Upper lobe of right lung (tissue), 1 donor: ENCODE measurements at regions not wholly inside any gene's neighbourhood (a gene's known extent, or its start where the extent isn't known, plus 50 kb on each side); places are given as distances from the start of the nearest gene placed in this dataset.

Experiments used
- ATAC-seq: fragments of 200-7000 bp; cut with Tn5 transposase; one replicate; pipeline ENCODE4 v1.9.1; 2020; ENCODE audit warnings: mild to moderate bottlenecking, moderate library complexity
- DNase-seq: peaks from one replicate; pipeline ENCODE4 v3.0.0-alpha.2; 2020
- H3K27ac ChIP-seq: fragments of 200-600 bp; one replicate; pipeline ENCODE4 v1.8.0; 2022
- H3K27me3 ChIP-seq: fragments of 200-600 bp; one replicate; pipeline ENCODE4 v1.8.0; 2022; ENCODE audit warnings: mild to moderate bottlenecking
- H3K36me3 ChIP-seq: fragments of 200-600 bp; one replicate; pipeline ENCODE4 v1.8.0; 2022
- H3K4me1 ChIP-seq: fragments of 200-600 bp; one replicate; pipeline ENCODE4 v1.8.0; 2022
- H3K4me3 ChIP-seq: fragments of 200-600 bp; one replicate; pipeline ENCODE4 v1.8.0; 2022; ENCODE audit warnings: mild to moderate bottlenecking
- H3K9me3 ChIP-seq: fragments of 200-600 bp; one replicate; pipeline ENCODE4 v1.8.0; 2022
- intact Hi-C: fragments of 100-400 bp; cut with DNase I; formaldehyde crosslinking; loops from one replicate; pipeline ENCODE4 v1.11.0; 2022
- TF ChIP-seq, protein P1 (sequence below): fragments of 200-600 bp; IDR thresholded peaks from one replicate; pipeline ENCODE4 v1.8.0; 2022; ENCODE audit warnings: antibody characterized with exemption
- donor health status: DM: no; HTN: yes; CAD: no; lungs with severe emphysema.

DNA sequence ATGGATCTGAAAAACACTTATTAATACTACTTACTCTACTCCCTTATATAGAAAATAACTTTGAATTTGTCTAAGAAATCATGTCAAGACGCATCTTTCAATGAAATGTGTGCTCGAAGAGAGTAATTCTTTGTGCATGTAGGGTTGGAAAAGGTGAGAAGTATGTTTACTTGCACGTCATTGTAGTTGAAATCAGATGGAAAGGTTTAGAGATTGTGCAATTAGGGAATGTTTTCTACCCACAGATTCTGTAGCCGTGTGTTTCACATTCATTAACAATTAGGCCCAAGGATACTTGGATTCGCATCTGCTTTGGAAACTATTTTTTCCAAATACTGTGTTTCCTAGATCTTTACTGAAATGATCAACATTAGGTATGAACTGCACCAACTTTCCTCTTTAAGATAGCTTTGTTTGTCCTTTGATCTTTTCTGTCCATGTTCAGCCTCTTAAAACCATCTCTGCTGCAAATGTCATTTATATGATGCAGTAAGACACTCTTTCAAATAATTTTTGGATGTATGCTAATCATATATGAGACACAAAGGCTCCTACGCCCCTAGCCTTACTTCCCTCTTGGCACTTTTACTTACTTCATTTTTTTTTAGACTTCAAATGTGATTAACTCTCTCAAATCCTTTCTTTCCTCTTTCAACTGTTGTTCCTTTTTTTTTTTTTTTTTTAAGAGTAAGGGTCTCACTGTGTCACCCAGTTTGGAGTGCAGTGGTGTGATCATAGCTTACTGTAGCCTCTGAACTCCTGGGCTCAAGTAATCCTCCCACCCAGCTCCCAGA lies 58.0 kb upstream of the PSMA6 start:
- no peak overlapping the region for H3K4me3 ChIP-seq
- TF ChIP-seq, protein P1, sequence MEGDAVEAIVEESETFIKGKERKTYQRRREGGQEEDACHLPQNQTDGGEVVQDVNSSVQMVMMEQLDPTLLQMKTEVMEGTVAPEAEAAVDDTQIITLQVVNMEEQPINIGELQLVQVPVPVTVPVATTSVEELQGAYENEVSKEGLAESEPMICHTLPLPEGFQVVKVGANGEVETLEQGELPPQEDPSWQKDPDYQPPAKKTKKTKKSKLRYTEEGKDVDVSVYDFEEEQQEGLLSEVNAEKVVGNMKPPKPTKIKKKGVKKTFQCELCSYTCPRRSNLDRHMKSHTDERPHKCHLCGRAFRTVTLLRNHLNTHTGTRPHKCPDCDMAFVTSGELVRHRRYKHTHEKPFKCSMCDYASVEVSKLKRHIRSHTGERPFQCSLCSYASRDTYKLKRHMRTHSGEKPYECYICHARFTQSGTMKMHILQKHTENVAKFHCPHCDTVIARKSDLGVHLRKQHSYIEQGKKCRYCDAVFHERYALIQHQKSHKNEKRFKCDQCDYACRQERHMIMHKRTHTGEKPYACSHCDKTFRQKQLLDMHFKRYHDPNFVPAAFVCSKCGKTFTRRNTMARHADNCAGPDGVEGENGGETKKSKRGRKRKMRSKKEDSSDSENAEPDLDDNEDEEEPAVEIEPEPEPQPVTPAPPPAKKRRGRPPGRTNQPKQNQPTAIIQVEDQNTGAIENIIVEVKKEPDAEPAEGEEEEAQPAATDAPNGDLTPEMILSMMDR, result no peak
- DNase-seq, result no peak
- peak; percentile 32 for ATAC-seq
- no peaks in the 10 kb centered on the region for H3K9me3 ChIP-seq
- H3K4me1 ChIP-seq, result no peaks in the 10 kb centered on the region
- no peak overlapping the region for H3K27ac ChIP-seq
- no peaks in the 10 kb centered on the region for H3K27me3 ChIP-seq
- no peaks in the 10 kb centered on the region for H3K36me3 ChIP-seq
- intact Hi-C loops, result no loop called here

DNA sequence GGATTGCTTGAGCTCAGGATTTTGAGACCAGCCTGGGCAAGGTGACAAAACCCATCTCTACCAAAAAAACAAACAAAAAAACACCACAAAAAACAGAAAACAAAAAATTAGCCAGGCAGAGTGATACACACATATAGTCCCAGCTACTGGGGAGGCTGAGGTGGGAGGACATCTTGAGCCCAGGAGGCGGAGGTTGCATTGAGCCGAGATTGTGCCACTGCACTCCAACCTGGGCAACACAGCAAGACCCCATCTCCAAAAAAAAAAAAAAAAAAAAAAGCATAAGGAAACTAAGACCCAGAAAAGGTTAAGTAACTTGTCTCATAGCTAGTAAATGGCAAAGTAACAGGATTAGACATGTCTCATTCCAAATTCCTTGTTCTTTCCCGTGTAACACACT lies 56.3 kb upstream of the PSMA6 start:
- TF ChIP-seq, protein P1, result no peak
- ATAC-seq (no peak), DNase-seq (no peak)
- intact Hi-C loops, result no loop called here
- H3K9me3 ChIP-seq, result no peaks in the 10 kb centered on the region
- H3K27me3 ChIP-seq, result no peaks in the 10 kb centered on the region
- H3K4me1 ChIP-seq, result no peaks in the 10 kb centered on the region
- no peak overlapping the region for H3K27ac ChIP-seq
- H3K4me3 ChIP-seq, result no peak overlapping the region
- H3K36me3 ChIP-seq, result no peaks in the 10 kb centered on the region

DNA sequence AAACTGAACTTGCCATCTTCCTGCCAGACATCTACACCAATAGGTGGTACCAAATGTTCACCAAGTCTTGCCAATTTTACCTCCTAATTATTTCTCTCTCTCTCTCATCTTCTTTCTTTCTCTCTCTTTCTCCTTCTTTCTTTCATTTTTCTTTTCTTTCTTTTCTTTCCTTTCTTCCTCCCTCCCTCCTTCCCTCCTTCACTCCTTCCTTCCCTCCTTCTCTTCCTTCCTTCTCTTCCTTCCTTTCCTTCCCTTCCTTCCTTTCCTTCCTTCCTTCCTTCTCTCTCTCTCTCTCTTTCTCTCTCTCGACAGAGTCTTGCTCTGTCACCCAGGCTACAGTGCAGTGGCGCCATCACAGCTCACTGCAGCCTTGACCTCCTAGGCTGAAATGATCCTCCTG lies 55.4 kb upstream of the PSMA6 start:
- no peak for DNase-seq
- Histone ChIP-seq H3K27ac (no peak overlapping the region), H3K4me1 (no peaks in the 10 kb centered on the region), H3K4me3 (no peak overlapping the region), H3K36me3 (no peaks in the 10 kb centered on the region), H3K9me3 (no peaks in the 10 kb centered on the region), H3K27me3 (no peaks in the 10 kb centered on the region)
- no peak for ATAC-seq
- TF ChIP-seq, protein P1, result no peak
- intact Hi-C loops, result no loop called here

DNA sequence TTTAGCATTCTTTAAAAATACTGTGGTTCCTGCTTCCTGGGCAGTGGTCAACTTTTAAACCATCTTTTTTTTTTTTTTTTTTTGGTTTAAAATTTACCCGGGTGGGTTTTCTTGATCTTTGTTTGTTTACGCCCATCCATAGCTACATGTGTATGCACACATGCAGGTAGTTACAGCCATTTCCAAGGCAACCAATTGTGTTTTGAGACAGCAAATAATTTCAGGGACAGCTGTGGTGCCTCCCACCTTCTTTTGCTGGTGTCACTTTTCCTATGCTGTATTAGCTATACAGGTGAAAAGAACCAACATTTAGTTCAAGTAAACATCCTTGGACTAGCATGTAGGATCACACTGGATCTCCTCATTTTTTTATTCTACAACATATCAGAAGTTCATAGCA lies 52.0 kb upstream of the PSMA6 start:
- ATAC-seq (no peak), DNase-seq (no peak)
- TF ChIP-seq, protein P1, result no peak
- Histone ChIP-seq H3K27ac (no peak overlapping the region), H3K36me3 (no peaks in the 10 kb centered on the region), H3K4me1 (no peaks in the 10 kb centered on the region), H3K4me3 (no peak overlapping the region), H3K9me3 (no peaks in the 10 kb centered on the region), H3K27me3 (no peaks in the 10 kb centered on the region)
- intact Hi-C loops, result no loop called here
